H1 (cell line): ENCODE measurements at regions not wholly inside any gene's neighbourhood (a gene's known extent, or its start where the extent isn't known, plus 50 kb on each side); places are given as distances from the start of the nearest gene placed in this dataset.

ENCODE experiments used
- JUND ChIP-seq: IDR thresholded peaks from 2 replicates; pipeline ENCODE4 v1.6.1; 2011; ENCODE audit warnings: mild to moderate bottlenecking, improper control_type of control experiment, low read length
- RFX5 ChIP-seq: IDR thresholded peaks from 2 replicates; pipeline ENCODE4 v1.6.1; 2011; ENCODE audit warnings: low read depth, low read length, improper control_type of control experiment, borderline replicate concordance
- TF ChIP-seq, protein P1 (sequence below): IDR thresholded peaks from 2 replicates; pipeline ENCODE4 v1.6.1; 2011; ENCODE audit warnings: low read length, improper control_type of control experiment

DNA sequence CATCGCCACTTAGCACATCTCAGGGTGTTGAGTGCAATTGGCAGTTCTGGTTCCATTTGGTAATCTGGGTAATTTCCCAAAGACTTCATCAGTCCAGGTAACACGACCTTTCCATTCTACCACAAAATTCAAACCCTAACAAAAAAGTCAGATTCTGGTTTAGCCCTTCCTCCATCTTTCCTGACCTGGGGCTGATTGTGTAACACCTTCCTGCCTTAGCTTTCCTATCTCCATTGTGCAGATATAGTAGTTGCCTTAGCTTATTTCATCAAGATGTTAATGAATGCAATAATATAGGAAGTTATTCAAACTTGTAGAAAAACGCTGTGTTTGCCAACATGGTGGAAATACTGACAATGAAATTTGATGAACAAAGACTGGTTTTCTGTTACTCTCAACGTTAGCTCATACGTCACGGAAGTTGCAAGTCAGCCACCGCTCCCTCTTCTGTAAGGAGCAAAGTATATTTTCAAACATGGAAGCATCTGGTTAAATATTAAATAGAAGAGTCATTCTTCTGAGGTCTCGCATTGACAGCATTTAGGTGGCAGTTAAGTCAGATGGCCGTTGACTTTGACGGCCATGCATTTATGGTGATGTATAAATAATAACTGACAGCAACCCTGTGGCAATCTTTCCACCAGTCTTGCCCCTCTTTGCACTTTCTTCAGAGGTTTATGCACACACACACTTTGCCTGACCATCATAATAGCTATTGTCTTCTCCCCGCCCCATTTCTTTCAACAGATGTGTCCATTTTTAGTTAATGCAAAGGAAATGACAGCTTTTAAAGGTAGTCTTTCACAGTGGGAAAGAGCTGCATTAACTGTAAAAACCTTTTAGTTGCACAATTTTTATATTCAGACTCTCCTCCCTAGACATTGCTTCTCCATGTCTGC lies 205.1 kb upstream of the BMPER start (continued):
- TF ChIP-seq JUND (no peak), RFX5 (no peak)
- TF ChIP-seq, protein P1, sequence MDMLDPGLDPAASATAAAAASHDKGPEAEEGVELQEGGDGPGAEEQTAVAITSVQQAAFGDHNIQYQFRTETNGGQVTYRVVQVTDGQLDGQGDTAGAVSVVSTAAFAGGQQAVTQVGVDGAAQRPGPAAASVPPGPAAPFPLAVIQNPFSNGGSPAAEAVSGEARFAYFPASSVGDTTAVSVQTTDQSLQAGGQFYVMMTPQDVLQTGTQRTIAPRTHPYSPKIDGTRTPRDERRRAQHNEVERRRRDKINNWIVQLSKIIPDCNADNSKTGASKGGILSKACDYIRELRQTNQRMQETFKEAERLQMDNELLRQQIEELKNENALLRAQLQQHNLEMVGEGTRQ, result no peak
- TF ChIP-seq, all 59 proteins: peak for 0
